GM18870 (cell line): ENCODE measurements at regions not wholly inside any gene's neighbourhood (a gene's known extent, or its start where the extent isn't known, plus 50 kb on each side); places are given as distances from the start of the nearest gene placed in this dataset.
"Not testable (repeated sequence)": the region's sequence is repeated elsewhere in the genome, so short reads cannot be mapped to it uniquely, and the experiment has no call there.

Source experiments
- ATAC-seq: cut with Tn5 transposase; IDR thresholded peaks from one replicate; pipeline ENCODE4 v1.9.1; 2021; ENCODE audit warnings: moderate library complexity; ENCODE audit not compliant: unreplicated experiment

DNA sequence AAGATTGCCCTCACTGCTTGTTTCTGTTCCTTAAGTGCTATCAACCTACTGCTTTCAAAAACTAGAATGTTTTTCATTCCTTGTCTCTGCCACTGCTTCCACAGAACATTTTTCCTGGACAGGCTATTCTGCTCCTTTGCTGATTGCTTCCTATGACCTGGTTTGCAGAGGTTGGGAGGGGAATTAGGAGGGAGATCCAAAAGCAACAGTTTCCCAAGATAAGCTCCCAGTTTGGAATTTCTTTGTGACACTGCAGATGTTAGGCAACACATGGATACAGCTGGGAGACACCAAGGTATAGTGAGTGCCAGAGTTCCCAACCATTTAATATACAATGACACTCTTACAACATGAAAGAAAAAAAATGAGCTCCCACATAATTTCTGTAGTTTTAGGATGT lies 1036.5 kb downstream of the ROBO2 start:
- ATAC-seq, result no peak

DNA sequence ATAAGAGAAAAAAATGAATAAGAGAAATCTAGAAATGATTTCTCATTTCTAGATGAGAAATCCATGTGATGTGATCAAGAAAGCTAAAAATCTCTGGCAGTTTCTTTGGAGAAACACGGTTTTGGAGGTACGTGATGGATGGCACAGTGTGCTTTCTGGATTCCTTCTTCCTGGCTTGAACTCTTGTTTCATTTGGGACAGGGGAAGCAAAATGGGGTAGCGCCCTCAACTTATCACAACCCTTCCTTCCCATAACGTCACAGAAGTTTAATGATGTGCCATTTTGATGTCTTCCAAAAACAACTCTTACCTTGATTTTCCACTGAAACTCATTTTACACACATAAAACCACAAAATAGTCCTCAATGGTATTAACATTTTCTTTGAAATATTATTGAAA lies 1037.3 kb downstream of the ROBO2 start:
- ATAC-seq, result no peak

DNA sequence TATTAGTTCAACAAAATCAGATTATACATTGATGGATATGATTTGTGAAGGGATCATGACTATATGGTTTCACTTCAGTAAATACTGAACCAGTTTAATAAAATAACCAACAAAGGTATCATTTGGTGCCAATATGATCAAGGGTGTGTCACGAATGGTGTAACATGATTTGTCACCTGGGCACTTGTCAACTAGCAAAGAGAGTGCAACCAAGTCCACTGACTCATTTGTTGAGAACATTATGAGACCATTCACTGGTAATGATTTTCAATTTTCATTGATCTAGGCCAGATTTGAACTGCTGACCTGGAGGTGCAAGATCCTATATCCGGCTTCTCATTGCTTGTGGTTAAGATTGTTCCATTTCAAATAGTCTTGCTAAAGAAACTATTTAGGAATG lies 1037.9 kb downstream of the ROBO2 start:
- ATAC-seq, result no peak

- ATAC-seq, result no peak
Observed at GRCh38 chr3:78079514-78079913, 1039.6 kb downstream of the ROBO2 start.

DNA sequence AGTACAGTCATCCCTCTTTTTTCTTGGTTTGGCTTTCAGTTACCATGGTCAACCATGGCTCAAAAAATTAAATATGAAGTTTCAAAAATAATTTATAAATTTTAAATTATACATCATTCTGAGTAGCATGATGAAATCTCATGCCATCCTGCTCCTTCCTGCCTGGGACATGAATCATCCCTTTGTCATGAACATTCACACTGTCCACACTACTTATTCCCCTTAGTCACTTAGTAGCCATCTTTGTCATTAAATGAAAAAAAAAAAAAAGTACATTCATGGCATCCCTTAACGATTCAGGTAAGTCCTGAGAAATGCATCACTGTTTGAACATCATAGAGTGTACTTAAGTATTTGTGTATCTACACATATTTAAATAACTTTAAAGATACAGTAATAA lies 1046.3 kb downstream of the ROBO2 start:
- ATAC-seq, result no peak

- no peak for ATAC-seq
Observed at GRCh38 chr3:78087134-78087533, 1047.2 kb downstream of the ROBO2 start.

DNA sequence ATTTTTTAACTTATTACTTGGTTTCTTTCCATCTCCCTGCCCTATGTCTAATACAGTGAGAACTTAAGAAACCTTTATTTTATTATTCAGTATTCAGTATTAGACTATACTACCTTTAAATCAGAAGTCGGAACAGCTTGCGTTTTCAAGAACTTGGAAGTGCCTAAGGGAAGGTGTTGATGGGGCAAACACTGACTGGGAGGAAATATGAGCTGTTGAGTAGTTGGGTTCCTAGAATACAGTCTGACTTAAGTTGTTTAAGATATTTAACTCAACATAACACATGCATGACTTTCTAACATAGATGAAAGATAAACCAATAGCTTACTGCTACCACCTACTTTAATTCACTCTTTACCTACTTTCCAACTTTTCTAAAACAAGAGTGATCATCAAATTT lies 1048.1 kb downstream of the ROBO2 start:
- ATAC-seq, result no peak

DNA sequence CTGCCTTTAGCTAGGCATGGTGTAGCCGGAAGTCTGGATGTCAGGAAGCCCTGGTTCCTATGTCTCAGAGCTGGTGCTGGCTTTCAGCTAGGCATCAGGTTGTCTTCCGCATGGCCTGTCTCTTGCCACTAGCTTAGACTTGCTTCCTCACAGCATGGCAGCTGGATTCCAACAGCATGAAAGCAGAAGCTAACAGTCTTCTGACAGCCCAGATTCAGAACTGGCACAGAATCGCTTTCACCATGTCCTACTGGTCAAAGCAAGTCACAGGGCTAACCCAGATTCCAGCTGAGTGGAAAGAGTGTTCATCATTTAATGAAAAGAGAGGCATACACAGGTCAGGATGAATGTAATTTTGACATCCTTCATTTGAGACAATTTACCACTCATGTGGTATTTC lies 1050.5 kb downstream of the ROBO2 start:
- no peak for ATAC-seq

DNA sequence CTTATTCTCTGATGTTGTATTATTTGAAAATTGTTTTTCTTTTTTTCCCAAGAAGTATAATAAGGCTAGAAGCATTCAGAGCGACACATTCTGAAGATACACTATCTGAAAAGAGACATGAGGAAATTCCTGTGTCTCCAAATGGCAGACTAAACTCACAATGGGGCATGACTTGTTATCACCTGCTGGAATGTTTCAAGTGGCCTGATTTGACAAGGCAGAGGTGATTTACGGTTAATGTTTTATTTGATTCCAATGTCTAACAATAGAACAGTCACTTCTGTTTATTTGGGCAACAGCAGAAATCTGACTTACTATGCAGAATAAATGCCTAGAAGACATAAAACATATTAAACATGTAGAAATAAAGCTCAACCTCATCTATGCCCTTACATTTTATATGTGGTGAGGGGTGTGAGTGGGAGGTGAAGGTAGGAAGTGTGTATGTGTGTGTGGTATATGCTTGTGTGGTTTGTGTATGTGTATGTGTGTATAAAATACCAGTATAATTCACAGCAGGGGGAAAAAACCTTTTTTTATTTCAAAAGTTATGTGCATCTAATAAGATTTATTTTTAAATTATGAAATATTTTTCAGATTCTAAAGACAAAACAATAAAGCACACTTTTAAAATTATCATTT lies 1051.7 kb downstream of the ROBO2 start:
- ATAC-seq, result no peak

- not testable (repeated sequence) for ATAC-seq
Observed at GRCh38 chr3:78092574-78092973, 1052.7 kb downstream of the ROBO2 start.

GRCh38 chr3:78096488-78097255 lies 1056.8 kb downstream of the ROBO2 start:
- no peak for ATAC-seq

DNA sequence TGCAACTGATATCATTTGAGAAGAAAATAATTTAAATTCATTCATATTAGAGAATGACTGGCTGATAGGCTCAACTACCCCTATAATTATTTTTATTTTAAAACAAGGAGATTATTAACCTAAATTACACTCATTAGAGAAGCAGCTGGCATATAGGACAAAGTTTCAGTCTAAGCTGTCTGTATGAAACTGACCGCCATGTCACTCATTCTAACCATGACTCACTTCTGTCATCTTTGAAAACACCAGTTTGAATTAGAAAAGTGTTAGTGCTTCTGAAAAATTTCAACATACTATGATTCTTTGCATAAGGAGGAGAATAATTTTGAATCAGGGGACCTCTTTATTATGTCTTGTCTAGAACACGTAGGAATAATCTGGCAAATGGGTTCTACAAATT lies 1058.5 kb downstream of the ROBO2 start:
- ATAC-seq, result no peak

GRCh38 chr3:78101384-78101783 lies 1061.5 kb downstream of the ROBO2 start:
- no peak for ATAC-seq

GRCh38 chr3:78108269-78108961 lies 1068.5 kb downstream of the ROBO2 start:
- ATAC-seq, result not testable (repeated sequence)

DNA sequence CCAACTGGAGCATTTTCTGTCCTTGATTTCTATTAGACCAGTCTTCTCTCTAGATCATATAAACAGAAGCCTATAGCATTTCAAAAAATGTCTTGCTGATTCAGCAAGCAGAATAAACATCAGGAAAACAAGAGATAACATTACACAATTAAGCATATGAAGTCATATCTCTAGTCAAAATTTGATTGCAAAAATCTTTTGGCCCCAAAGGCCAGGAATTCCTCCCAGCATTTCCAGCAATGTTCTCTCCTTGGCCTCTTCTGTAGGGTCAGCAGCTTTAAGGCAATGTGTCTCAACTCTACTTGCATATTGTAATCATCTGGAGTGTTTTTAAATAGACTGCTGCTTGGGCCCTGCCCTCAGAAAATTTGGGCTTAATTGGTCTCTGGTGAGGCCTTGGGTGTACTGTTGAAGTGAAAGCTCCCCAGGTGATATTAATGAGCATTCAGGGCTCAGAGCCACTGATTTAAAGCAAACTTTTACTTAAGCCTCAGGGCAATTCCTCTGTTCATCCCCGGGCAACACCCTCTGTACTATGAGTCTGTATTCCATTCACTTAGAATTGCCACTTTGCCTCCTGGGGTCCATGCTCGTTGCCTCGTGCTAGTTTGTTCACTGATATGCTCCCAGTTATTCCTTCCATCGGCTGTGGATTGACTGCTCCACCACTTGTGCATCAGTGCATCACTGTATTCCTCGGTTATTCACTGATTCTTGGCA lies 1072.6 kb downstream of the ROBO2 start:
- ATAC-seq, result no peak

- ATAC-seq, result no peak
Observed at GRCh38 chr3:78115983-78116382, 1076.1 kb downstream of the ROBO2 start.

DNA sequence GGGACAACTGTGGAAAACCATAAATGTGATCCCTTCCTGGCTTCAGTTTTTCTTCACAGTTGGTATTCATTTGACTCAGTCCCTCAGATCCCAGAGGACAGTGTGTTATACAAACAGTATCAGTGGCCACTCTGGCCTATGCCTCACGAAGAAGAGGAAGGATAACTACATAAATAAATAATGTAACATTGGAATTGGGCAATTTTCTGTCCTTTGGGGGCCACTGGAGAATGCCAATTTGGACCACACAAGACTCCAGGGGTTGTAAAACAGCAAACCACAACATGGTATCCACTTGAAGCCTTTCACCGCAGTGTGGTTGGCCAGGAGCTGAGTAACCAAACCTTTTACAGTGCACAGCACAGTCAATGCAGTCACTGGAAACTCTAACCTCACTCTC lies 1077.0 kb downstream of the ROBO2 start:
- no peak for ATAC-seq

DNA sequence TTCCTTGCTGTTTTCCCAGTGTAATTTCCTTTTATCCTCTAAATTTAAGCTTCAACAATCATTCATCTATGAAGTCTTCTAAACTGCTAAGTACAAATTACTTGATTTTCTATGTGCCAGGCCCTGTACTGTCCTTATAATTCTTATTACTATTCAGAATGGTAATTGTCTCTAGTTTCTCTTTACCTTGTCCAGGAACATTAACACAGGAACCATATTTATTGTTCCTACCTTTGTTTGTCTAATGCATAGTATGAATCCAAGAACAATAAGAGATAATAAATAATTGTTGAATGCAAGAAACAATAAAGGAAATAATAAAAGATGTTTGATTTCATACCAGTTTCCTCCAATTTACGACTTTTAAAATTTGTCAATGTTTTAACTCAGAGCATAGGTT lies 1083.2 kb downstream of the ROBO2 start:
- ATAC-seq, result no peak

- ATAC-seq, result no peak
Observed at GRCh38 chr3:78129707-78130106, 1089.8 kb downstream of the ROBO2 start.

GRCh38 chr3:78130741-78131290 lies 1090.9 kb downstream of the ROBO2 start:
- peak; percentile 92 for ATAC-seq

DNA sequence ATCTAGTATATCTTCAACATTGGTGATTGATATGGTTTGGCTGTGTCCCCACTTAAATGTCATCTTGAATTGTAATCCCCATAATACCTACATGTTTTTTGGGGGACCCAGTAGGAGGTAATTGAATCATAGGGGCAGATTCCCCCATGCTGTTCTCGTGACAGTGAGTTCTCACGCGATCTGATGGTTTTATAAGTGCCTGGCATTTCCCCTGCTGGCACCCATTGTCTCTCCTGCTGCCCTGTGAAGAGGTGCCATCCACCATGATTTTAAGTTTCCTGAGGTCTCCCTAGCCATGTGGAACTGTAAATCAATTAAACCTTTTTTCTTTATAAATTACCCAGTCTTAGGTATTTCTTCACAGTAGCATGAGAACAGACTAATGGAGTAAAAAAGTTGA lies 1094.6 kb downstream of the ROBO2 start:
- no peak for ATAC-seq
